Keratinocyte (primary cell): ENCODE measurements at regions not wholly inside any gene's neighbourhood (a gene's known extent, or its start where the extent isn't known, plus 50 kb on each side); places are given as distances from the start of the nearest gene placed in this dataset.
"Not testable (repeated sequence)": the region's sequence is repeated elsewhere in the genome, so short reads cannot be mapped to it uniquely, and the experiment has no call there.

Source experiments
- DNase-seq: peaks from one replicate; pipeline ENCODE4 v3.0.0-alpha.2; 2011; ENCODE audit warnings: low read depth, missing footprints, low spot score
- FAIRE-seq: peaks from 2 replicates; lab custom pipeline; 2011; peaks lifted over from hg19 to GRCh38; lab: Jason Lieb, UNC
- H2AFZ ChIP-seq: 2 replicates; pipeline ENCODE4 v1.6.0; 2012; ENCODE audit warnings: low read length, control low read depth, inconsistent platforms; ENCODE audit not compliant: control insufficient read depth
- H3K27ac ChIP-seq: 2 replicates; pipeline ENCODE4 v1.5.1; 2011; ENCODE audit warnings: low read length; ENCODE audit not compliant: control insufficient read depth, insufficient read depth
- H3K27me3 ChIP-seq: 3 replicates; pipeline ENCODE4 v1.6.0; 2011; ENCODE audit warnings: low read length; ENCODE audit not compliant: control insufficient read depth, insufficient read depth; ENCODE audit errors: extremely low read depth
- H3K36me3 ChIP-seq, 2 experiments: 2 replicates in 1 of 2; 3 replicates in 1 of 2; pipeline ENCODE4 v1.5.1; 2011; ENCODE audit warnings: low read length in 2 of 2, mild to moderate bottlenecking in 1 of 2; ENCODE audit not compliant: control insufficient read depth in 2 of 2, insufficient read depth in 2 of 2; ENCODE audit errors: extremely low read depth in 1 of 2
- H3K4me1 ChIP-seq: 3 replicates; pipeline ENCODE4 v1.5.1; 2011; ENCODE audit warnings: low read length; ENCODE audit not compliant: control insufficient read depth, insufficient read depth; ENCODE audit errors: extremely low read depth
- H3K4me2 ChIP-seq: 3 replicates; pipeline ENCODE4 v1.6.0; 2011; ENCODE audit warnings: low read depth, low read length; ENCODE audit not compliant: control insufficient read depth, insufficient read depth; ENCODE audit errors: extremely low read depth
- H3K4me3 ChIP-seq, 3 experiments: fragments of 200-600 bp in 1 of 3; sonication (generic) in 1 of 3; 2 replicates in 2 of 3; 3 replicates in 1 of 3; pipeline ENCODE4 v1.5.1; 2011 to 2016; ENCODE audit warnings: low read length in 3 of 3, mild to moderate bottlenecking in 3 of 3, control low read depth in 2 of 3, inconsistent platforms in 1 of 3, low read depth in 1 of 3, mixed read lengths in 1 of 3, mixed run types in 1 of 3, moderate library complexity in 1 of 3; ENCODE audit not compliant: control insufficient read depth in 2 of 3, insufficient read depth in 2 of 3; ENCODE audit errors: extremely low read depth in 1 of 3
- H3K79me2 ChIP-seq: 2 replicates; pipeline ENCODE4 v1.6.0; 2012; ENCODE audit warnings: low read length; ENCODE audit not compliant: control insufficient read depth, insufficient read depth
- H3K9ac ChIP-seq: 3 replicates; pipeline ENCODE4 v1.6.0; 2011; ENCODE audit warnings: low read length; ENCODE audit not compliant: control insufficient read depth, insufficient read depth; ENCODE audit errors: extremely low read depth
- H3K9me1 ChIP-seq: 3 replicates; pipeline ENCODE4 v1.6.0; 2011; ENCODE audit warnings: low read length; ENCODE audit not compliant: control insufficient read depth, insufficient read depth; ENCODE audit errors: extremely low read depth
- H3K9me3 ChIP-seq: 2 replicates; pipeline ENCODE4 v1.5.1; 2012; ENCODE audit warnings: low read depth, low read length; ENCODE audit not compliant: control insufficient read depth
- H4K20me1 ChIP-seq: 3 replicates; pipeline ENCODE4 v1.6.0; 2011; ENCODE audit warnings: low read length; ENCODE audit not compliant: control insufficient read depth, insufficient read depth; ENCODE audit errors: extremely low read depth
- EZH2 ChIP-seq: IDR thresholded peaks from one replicate; pipeline ENCODE4 v1.6.1; 2012; ENCODE audit warnings: inconsistent platforms, mild to moderate bottlenecking, low read length, moderate library complexity
- dilution Hi-C: fragments of 300-500 bp; cut with MboI; formaldehyde crosslinking; loops from one replicate; pipeline ENCODE4 v1.7.0; 2020; ENCODE audit warnings: low sequenced_read_pairs; ENCODE audit not compliant: extremely low pct_ligation_motif_present
- TF ChIP-seq, protein P1 (sequence below), 3 experiments: IDR thresholded peaks in 1 of 3; conservative IDR thresholded peaks in 1 of 3; optimal IDR thresholded peaks in 1 of 3; 2 replicates in 2 of 3; 3 replicates in 1 of 3; pipeline versions ENCODE3 to v1.5.1; 2011; ENCODE audit warnings: low read length in 3 of 3, mild to moderate bottlenecking in 3 of 3, moderate library complexity in 2 of 3, control low read depth in 1 of 3, inconsistent platforms in 1 of 3; ENCODE audit not compliant: insufficient read depth in 2 of 3; ENCODE audit errors: extremely low read depth in 1 of 3

DNA sequence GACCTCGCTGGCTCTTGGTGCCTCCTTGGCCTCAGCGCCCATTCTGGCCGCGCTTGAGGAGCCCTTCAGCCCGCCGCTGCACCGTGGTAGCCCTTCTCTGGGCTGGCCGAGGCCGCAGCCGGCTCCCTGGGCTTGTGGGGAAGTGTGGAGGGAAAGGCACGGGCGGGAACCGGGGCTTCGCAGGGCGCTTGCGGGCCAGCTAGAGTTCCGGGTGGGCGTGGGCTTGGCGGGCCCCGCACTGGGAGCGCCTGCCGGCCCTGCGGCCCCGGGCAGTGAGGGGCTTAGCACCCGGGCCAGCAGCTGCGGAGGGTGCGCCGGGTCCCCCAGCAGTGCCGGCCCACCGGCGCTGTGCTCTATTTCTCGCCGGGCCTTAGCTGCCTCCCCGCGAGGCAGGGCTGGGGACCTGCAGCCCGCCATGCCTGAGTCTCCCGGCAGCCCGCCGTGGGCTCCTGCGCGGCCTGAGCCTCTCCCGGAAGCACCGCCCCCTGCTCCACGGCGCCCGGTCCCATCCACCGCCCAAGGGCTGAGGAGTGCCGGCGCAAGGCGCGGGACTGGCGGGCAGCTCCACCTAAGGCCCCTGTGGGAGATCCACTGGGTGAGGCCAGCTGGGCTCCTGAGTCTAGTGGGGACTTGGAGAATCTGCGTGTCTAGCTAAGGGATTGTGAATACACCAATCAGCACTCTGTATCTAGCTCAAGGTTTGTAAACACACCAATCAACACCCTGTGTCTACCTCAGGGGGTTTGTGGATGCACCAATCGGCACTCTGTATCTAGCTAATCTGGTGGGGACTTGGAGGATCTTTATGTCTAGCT, 141.1 kb downstream of the SLCO4C1 start:
- not testable (repeated sequence) for H3K4me3 ChIP-seq

DNA sequence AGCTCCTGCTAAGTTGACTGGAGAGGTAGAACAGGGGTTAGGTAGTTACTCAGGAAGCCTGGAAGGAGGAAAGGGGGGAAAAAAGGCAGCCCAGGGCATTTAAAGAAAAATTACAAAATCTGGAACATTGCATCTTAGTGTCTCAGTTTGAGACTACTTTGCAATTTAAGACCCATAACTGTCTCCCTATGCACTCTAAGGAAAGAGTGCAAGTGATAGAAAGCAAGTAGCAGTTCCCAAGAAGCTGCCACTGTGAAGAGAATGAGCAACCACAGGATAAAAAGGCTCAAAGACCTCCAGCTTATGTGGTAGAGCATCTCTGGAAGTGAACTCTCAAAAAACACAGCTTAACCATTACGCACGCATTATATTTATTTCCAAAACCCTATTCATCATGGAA, 141.8 kb downstream of the SLCO4C1 start:
- no peaks in the 10 kb centered on the region for H3K9me3 ChIP-seq
- H3K79me2 ChIP-seq: no peaks in the 10 kb centered on the region
- H3K9ac ChIP-seq: no peak overlapping the region
- H3K4me1 ChIP-seq: no peaks in the 10 kb centered on the region
- H2AFZ ChIP-seq: no peak overlapping the region
- H4K20me1 ChIP-seq: no peaks in the 10 kb centered on the region
- FAIRE-seq: no peak
- H3K4me2 ChIP-seq: no peak overlapping the region
- no peaks in the 10 kb centered on the region for H3K9me1 ChIP-seq
- no peak overlapping the region for H3K27ac ChIP-seq
- no peak overlapping the region for H3K4me3 ChIP-seq
- dilution Hi-C loops: no loop called here
- DNase-seq: no peak
- H3K36me3 ChIP-seq: no peaks in the 10 kb centered on the region
- no peaks in the 10 kb centered on the region for H3K27me3 ChIP-seq
- TF ChIP-seq, protein P1, sequence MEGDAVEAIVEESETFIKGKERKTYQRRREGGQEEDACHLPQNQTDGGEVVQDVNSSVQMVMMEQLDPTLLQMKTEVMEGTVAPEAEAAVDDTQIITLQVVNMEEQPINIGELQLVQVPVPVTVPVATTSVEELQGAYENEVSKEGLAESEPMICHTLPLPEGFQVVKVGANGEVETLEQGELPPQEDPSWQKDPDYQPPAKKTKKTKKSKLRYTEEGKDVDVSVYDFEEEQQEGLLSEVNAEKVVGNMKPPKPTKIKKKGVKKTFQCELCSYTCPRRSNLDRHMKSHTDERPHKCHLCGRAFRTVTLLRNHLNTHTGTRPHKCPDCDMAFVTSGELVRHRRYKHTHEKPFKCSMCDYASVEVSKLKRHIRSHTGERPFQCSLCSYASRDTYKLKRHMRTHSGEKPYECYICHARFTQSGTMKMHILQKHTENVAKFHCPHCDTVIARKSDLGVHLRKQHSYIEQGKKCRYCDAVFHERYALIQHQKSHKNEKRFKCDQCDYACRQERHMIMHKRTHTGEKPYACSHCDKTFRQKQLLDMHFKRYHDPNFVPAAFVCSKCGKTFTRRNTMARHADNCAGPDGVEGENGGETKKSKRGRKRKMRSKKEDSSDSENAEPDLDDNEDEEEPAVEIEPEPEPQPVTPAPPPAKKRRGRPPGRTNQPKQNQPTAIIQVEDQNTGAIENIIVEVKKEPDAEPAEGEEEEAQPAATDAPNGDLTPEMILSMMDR (optimal IDR thresholded peaks at IDR 0.05 in 1 of 3, IDR thresholded peaks at IDR 0.05 in 1 of 3, conservative IDR thresholded peaks at IDR 0.05 in 1 of 3; ENCODE audit: extremely low read depth in 1 of 3, insufficient read depth in 2 of 3, low read length in 3 of 3): no peak
- no peak for TF ChIP-seq EZH2

More for the DNA sequence above, 141.1 kb downstream of the SLCO4C1 start:
- H2AFZ ChIP-seq, H3K36me3 ChIP-seq, DNase-seq, H3K27me3 ChIP-seq, H3K9me1 ChIP-seq, H3K4me2 ChIP-seq, FAIRE-seq, H3K9ac ChIP-seq, H4K20me1 ChIP-seq, H3K27ac ChIP-seq, H3K4me1 ChIP-seq, H3K9me3 ChIP-seq, dilution Hi-C loops, H3K79me2 ChIP-seq: not testable (repeated sequence)
